HG02970 (cell line): ENCODE measurements at regions not wholly inside any gene's neighbourhood (a gene's known extent, or its start where the extent isn't known, plus 50 kb on each side); places are given as distances from the start of the nearest gene placed in this dataset.
"Not testable (repeated sequence)": the region's sequence is repeated elsewhere in the genome, so short reads cannot be mapped to it uniquely, and the experiment has no call there.

Experiments used
- ATAC-seq: cut with Tn5 transposase; IDR thresholded peaks from one replicate; pipeline ENCODE4 v1.9.1; 2021; ENCODE audit warnings: mild to moderate bottlenecking, moderate library complexity, moderate number of reproducible peaks; ENCODE audit not compliant: unreplicated experiment, low FRiP score

DNA sequence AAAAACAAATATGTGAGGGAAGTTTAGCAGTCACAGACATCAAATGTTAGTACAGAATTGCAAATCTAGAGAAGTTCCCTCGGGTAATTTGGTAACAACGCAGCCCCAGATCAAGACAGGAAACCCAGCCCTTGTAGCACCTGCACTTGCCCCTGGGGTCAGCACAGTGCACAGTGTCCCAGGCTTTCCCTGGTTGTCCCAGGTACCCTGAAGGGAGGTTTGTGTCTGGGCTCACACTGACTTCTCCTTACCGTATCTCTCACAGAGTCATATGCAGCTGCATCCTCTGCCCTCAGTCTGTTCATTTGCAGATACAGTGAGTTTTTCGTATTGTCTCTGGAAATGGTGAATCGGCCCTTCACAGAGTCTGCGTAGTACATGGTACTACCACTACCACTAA, 528.9 kb downstream of the TMEM121 start:
- ATAC-seq: no peak

DNA sequence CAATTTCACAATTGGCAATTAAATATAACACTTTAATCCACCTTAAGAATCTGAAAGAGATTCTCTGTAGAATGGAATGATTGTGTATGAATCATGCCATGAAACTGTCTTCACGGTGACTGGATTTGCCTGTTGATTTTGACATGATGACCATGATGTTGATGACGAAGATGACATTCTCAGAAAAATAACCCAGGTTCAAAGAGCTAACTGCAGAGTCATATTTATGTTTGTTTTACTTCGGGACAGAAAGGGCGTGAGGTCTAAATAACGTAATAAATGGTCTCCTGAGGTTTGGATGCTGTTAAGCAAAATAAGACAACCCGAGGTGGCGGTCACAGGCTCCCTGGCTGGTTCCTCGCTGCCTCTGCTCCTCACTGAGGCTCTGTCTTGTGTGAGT, 532.0 kb downstream of the TMEM121 start:
- ATAC-seq: no peak

- ATAC-seq: no peak
Observed at GRCh38 chr14:106060276-106060975, 534.0 kb downstream of the TMEM121 start.

- not testable (repeated sequence) for ATAC-seq
Observed at GRCh38 chr14:106061877-106062500, 535.6 kb downstream of the TMEM121 start.

- ATAC-seq: no peak
Observed at GRCh38 chr14:106062502-106063272, 536.3 kb downstream of the TMEM121 start.

GRCh38 chr14:106067935-106068334, 541.6 kb downstream of the TMEM121 start:
- ATAC-seq: no peak

- ATAC-seq: no peak
Observed at GRCh38 chr14:106069804-106070625, 543.6 kb downstream of the TMEM121 start.

DNA sequence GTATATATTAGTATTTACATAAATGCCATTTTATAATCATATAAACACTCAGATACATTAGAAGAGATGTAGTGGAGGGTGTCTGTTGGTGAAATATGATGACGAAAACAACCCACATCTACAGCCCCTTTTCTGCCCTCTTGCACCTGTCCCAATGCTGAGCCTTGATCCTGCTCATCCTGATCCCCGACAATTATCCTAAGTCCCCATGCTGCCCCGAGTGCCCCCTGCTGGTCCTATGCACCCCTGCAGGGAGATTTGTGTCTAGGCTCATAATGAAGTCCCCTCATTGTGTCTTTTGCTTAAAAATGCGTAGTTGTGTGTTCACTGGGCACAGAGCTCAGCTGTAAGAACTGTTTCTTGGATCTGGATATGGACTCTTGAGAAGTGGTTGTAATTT, 554.5 kb downstream of the TMEM121 start:
- ATAC-seq: no peak

DNA sequence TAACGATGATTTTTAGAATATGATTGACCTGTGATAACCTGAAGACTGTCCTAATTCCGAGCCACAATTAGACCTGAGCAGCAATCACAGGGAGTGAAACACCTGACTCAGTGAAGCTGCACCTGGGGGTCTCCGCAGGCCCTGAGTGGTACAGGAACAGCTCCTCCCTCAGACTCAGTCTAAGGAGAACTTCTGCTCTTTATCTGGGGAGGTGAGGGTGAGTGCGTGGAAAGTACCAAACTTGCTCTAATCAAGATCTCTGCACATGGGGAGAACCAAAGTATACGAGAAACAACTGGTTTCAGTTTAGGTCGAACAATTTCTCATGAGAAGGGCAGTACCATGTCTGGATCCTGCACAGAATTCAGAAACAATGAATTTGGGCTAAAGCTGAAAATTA, 555.3 kb downstream of the TMEM121 start:
- not testable (repeated sequence) for ATAC-seq

DNA sequence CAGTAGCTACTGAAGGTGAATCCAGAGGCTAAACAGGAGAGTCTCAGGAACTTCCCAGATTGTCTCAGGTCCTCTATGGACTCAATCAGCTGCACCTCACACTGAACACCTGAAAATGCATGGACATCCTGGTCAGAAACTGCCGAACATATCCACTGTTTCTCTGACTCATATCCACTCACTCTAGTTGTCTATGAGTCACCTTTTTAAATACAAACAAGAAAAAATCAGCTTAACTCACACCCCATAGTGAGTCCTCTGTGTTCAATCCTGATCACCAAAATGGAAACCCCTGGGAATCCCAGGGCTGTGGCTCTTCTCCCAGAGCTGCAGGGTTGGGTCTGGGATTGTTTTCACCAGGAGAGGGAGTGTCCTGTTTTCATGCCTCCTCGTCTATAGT, 556.7 kb downstream of the TMEM121 start:
- ATAC-seq: no peak

- no peak for ATAC-seq
Observed at GRCh38 chr14:106087837-106088236, 561.5 kb downstream of the TMEM121 start.

- ATAC-seq: not testable (repeated sequence)
Observed at GRCh38 chr14:106088860-106089259, 562.5 kb downstream of the TMEM121 start.

GRCh38 chr14:106094654-106095189, 568.3 kb downstream of the TMEM121 start:
- ATAC-seq: no peak

- no peak for ATAC-seq
Observed at GRCh38 chr14:106107703-106108102, 581.3 kb downstream of the TMEM121 start.

GRCh38 chr14:106109337-106109736, 583.0 kb downstream of the TMEM121 start:
- ATAC-seq: no peak

GRCh38 chr14:106115401-106115800, 589.0 kb downstream of the TMEM121 start:
- ATAC-seq: no peak

DNA sequence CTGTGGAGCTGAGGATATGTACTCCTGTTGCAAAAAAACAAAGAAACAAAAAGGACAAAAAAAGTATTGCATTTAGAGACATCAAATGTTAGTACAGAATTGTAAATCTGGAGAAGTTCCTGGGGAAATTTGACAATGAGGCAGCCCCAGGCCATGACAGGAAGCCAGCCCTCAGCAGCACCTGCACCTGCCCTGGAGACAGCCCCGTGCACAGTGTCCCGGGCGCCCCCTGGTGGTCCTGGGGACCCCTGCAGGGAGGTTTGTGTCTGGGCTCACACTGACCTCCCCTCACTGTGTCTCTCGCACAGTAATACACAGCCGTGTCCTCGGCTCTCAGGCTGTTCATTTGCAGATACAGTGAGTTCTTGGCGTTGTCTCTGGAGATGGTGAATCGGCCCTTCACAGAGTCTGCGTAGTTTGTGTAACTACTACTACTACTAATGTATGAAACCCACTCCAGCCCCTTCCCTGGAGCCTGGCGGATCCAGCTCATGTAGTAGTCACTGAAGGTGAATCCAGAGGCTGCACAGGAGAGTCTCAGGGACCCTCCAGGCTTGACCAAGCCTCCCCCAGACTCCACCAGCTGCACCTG, 590.1 kb downstream of the TMEM121 start:
- ATAC-seq: not testable (repeated sequence)

GRCh38 chr14:106120101-106120500, 593.7 kb downstream of the TMEM121 start:
- no peak for ATAC-seq

DNA sequence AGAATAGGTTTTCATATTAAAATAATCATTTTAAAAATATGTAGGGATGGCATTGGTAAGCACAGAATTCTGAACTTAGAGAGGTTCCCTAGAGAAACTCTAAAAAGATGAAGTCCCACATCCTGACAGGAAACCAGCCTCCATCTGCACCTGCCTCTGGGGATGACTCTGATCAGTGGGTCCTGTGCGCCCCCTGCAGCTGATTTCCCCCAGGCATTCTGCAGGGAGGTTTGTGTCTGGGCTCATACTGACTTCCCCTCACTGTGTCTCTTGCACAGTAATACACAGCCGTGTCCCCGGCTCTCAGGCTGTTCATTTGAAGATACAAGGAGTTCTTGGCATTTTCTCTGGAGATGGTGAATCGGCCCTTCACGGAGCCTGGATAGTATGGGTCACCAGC, 602.9 kb downstream of the TMEM121 start:
- ATAC-seq: no peak
